Gastrocnemius medialis (tissue), 4 donors: ENCODE measurements at regions not wholly inside any gene's neighbourhood (a gene's known extent, or its start where the extent isn't known, plus 50 kb on each side); places are given as distances from the start of the nearest gene placed in this dataset.

Source experiments
- POLR2A ChIP-seq, 2 donors: fragments of 450-650 bp; IDR thresholded peaks; one replicate each; pipeline ENCODE4 v1.6.1; 2017; ENCODE audit warnings: antibody characterized with exemption in 2 of 2, mild to moderate bottlenecking in 2 of 2, moderate library complexity in 2 of 2
- TF ChIP-seq, protein P1 (sequence below), 5 experiments: fragments of 450-650 bp in 3 of 5; fragments of 200-600 bp in 2 of 5; sonication (generic) in 2 of 5; IDR thresholded peaks in 4 of 5; conservative IDR thresholded peaks in 1 of 5; 1 replicate in 4 of 5; 2 replicates in 1 of 5; pipeline ENCODE4 v1.5.1; 2016 to 2019; ENCODE audit warnings: antibody characterized with exemption in 5 of 5, mild to moderate bottlenecking in 3 of 5, moderate library complexity in 3 of 5

DNA sequence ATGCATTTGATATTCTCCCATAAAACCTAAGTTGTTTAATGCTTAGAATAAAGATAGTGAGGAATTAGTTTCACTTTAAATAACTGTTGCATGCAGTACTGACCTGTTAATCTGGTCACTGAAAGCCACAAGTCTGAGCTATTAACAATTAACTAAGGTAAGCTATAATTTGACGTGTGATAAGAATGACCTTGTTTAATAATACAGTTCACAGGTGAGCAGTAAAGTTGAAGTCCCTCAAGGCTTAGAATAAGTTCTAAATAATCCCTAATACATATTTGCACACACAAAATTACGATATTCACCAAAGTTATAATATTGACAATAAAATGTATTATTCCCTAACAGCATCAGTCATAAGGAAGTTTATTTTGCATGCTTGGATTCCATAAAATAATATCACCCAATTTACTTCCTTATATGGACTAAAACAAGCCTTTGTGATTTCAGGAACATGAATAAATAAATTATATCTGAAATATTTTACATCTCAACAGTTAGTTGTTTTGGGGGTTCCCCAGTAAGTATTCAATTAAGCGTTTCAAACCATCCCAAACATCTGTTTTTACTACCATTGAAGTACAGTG lies 70.6 kb upstream of the CHRM3 start:
- no peak for TF ChIP-seq POLR2A (IDR thresholded peaks at IDR 0.05)
- TF ChIP-seq, protein P1, sequence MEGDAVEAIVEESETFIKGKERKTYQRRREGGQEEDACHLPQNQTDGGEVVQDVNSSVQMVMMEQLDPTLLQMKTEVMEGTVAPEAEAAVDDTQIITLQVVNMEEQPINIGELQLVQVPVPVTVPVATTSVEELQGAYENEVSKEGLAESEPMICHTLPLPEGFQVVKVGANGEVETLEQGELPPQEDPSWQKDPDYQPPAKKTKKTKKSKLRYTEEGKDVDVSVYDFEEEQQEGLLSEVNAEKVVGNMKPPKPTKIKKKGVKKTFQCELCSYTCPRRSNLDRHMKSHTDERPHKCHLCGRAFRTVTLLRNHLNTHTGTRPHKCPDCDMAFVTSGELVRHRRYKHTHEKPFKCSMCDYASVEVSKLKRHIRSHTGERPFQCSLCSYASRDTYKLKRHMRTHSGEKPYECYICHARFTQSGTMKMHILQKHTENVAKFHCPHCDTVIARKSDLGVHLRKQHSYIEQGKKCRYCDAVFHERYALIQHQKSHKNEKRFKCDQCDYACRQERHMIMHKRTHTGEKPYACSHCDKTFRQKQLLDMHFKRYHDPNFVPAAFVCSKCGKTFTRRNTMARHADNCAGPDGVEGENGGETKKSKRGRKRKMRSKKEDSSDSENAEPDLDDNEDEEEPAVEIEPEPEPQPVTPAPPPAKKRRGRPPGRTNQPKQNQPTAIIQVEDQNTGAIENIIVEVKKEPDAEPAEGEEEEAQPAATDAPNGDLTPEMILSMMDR (IDR thresholded peaks at IDR 0.05 in 4 of 5, conservative IDR thresholded peaks at IDR 0.05 in 1 of 5): no peak
